ENCODE measurements at regions not wholly inside any gene's neighbourhood (a gene's known extent, or its start where the extent isn't known, plus 50 kb on each side); places are given as distances from the start of the nearest gene placed in this dataset.

DNA sequence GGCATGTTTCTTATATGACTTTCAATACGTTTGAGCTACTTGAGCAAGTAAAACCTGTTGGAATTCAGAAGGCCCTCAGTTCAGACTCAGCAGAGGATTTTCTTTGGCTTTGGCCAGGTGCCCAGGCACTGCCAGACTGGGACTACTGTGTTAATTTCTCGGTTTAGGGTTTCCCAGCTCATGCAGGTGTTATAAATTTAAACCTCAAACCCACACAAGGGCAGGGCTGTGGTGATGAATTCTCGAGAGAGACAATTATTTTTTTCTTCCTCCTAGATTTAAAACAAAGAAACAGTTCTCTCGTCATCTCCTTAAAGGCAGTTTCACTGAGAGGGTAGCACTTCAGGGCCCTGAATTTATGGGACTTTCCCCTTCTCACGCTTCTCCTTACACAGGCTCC is 406.0 kb upstream of the PIK3R1 start (continued):
- TF ChIP-seq ZBTB11 (CRISPR knock-in tag; IDR thresholded peaks at IDR 0.05) = no peak
- no peak for TF ChIP-seq E4F1 (IDR thresholded peaks at IDR 0.05; ENCODE audit: borderline replicate concordance, partially characterized antibody)
- TF ChIP-seq, protein P1, sequence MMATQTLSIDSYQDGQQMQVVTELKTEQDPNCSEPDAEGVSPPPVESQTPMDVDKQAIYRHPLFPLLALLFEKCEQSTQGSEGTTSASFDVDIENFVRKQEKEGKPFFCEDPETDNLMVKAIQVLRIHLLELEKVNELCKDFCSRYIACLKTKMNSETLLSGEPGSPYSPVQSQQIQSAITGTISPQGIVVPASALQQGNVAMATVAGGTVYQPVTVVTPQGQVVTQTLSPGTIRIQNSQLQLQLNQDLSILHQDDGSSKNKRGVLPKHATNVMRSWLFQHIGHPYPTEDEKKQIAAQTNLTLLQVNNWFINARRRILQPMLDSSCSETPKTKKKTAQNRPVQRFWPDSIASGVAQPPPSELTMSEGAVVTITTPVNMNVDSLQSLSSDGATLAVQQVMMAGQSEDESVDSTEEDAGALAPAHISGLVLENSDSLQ (IDR thresholded peaks at IDR 0.05) = no peak
- TF ChIP-seq HDGF (IDR thresholded peaks at IDR 0.05) = no peak
- no peak for TF ChIP-seq POLR2A (IDR thresholded peaks at IDR 0.05; ENCODE audit: low read depth, low read length)
- no peak for TF ChIP-seq RAD51 (IDR thresholded peaks at IDR 0.05)
- no peak for TF ChIP-seq YBX1 (IDR thresholded peaks at IDR 0.05)
- TF ChIP-seq E2F4 (IDR thresholded peaks at IDR 0.05; ENCODE audit: low read depth, low read length) = no peak
- peak; percentile 79; the same call in 1 of the 2 replicates for TF ChIP-seq TBL1XR1 (IDR thresholded peaks at IDR 0.05; ENCODE audit: low read depth, low read length)
- TF ChIP-seq CBX5 (IDR thresholded peaks at IDR 0.05; ENCODE audit: low read depth) = no peak
- TF ChIP-seq TCF7 (IDR thresholded peaks at IDR 0.05; ENCODE audit: borderline replicate concordance) = no peak
- no peak for TF ChIP-seq JUNB (IDR thresholded peaks at IDR 0.05)
- no peak for TF ChIP-seq KDM1A (IDR thresholded peaks at IDR 0.05; ENCODE audit: borderline replicate concordance)
- TF ChIP-seq TAF1 (IDR thresholded peaks at IDR 0.05; ENCODE audit: borderline replicate concordance, low read depth, low read length) = no peak
